HG03139 (cell line): ENCODE measurements at regions not wholly inside any gene's neighbourhood (a gene's known extent, or its start where the extent isn't known, plus 50 kb on each side); places are given as distances from the start of the nearest gene placed in this dataset.
"Not testable (repeated sequence)": the region's sequence is repeated elsewhere in the genome, so short reads cannot be mapped to it uniquely, and the experiment has no call there.

ENCODE experiments used
- ATAC-seq: cut with Tn5 transposase; IDR thresholded peaks from one replicate; pipeline ENCODE4 v1.9.1; 2021; ENCODE audit not compliant: unreplicated experiment

- ATAC-seq, result no peak
These were observed 350.9 kb upstream of the TNRC6C start for GRCh38 chr17:77607606-77608005.

- ATAC-seq, result no peak
These were observed 350.1 kb upstream of the TNRC6C start for GRCh38 chr17:77608431-77608830.

- ATAC-seq, result no peak
These were observed 348.7 kb upstream of the TNRC6C start for GRCh38 chr17:77609553-77610517.

GRCh38 chr17:77610518-77610893, 348.0 kb upstream of the TNRC6C start:
- no peak for ATAC-seq

GRCh38 chr17:77610972-77611521, 347.5 kb upstream of the TNRC6C start:
- no peak for ATAC-seq

- no peak for ATAC-seq
These were observed 346.6 kb upstream of the TNRC6C start for GRCh38 chr17:77611791-77612502.

GRCh38 chr17:77613218-77613617, 345.3 kb upstream of the TNRC6C start:
- ATAC-seq, result no peak

GRCh38 chr17:77613627-77614026, 344.9 kb upstream of the TNRC6C start:
- ATAC-seq, result no peak

- no peak for ATAC-seq
These were observed 342.7 kb upstream of the TNRC6C start for GRCh38 chr17:77615703-77616253.

GRCh38 chr17:77616254-77616731, 342.2 kb upstream of the TNRC6C start:
- no peak for ATAC-seq

GRCh38 chr17:77617516-77617915, 341.0 kb upstream of the TNRC6C start:
- no peak for ATAC-seq

GRCh38 chr17:77618173-77618572, 340.3 kb upstream of the TNRC6C start:
- ATAC-seq, result no peak

- no peak for ATAC-seq
These were observed 339.8 kb upstream of the TNRC6C start for GRCh38 chr17:77618731-77619130.

- ATAC-seq, result no peak
These were observed 339.2 kb upstream of the TNRC6C start for GRCh38 chr17:77619326-77619725.

GRCh38 chr17:77619851-77620250, 338.7 kb upstream of the TNRC6C start:
- no peak for ATAC-seq

GRCh38 chr17:77620282-77620681, 338.2 kb upstream of the TNRC6C start:
- no peak for ATAC-seq

GRCh38 chr17:77622084-77622483, 336.4 kb upstream of the TNRC6C start:
- not testable (repeated sequence) for ATAC-seq

GRCh38 chr17:77622647-77623046, 335.9 kb upstream of the TNRC6C start:
- ATAC-seq, result no peak

- not testable (repeated sequence) for ATAC-seq
These were observed 335.2 kb upstream of the TNRC6C start for GRCh38 chr17:77623321-77623720.

- ATAC-seq, result no peak
These were observed 330.5 kb upstream of the TNRC6C start for GRCh38 chr17:77628035-77628434.

GRCh38 chr17:77629284-77629683, 329.2 kb upstream of the TNRC6C start:
- not testable (repeated sequence) for ATAC-seq
